NT2/D1 (cell line): ENCODE measurements at regions not wholly inside any gene's neighbourhood (a gene's known extent, or its start where the extent isn't known, plus 50 kb on each side); places are given as distances from the start of the nearest gene placed in this dataset.

ENCODE experiments used
- SUZ12 ChIP-seq: IDR thresholded peaks from 2 replicates; pipeline ENCODE4 v1.6.1; 2011; ENCODE audit not compliant: insufficient read length, insufficient read depth; ENCODE audit errors: extremely low read depth
- ZNF274 ChIP-seq: IDR thresholded peaks from 2 replicates; pipeline ENCODE4 v1.6.1; 2011; ENCODE audit warnings: mild to moderate bottlenecking, low read depth, low read length

GRCh38 chr1:217133092-217133491 is 409.9 kb upstream of the ESRRG start:
- TF ChIP-seq ZNF274 (no peak), SUZ12 (no peak)
